A204.1 (cell line): ENCODE measurements at regions not wholly inside any gene's neighbourhood (a gene's known extent, or its start where the extent isn't known, plus 50 kb on each side); places are given as distances from the start of the nearest gene placed in this dataset.
"Not testable (repeated sequence)": the region's sequence is repeated elsewhere in the genome, so short reads cannot be mapped to it uniquely, and the experiment has no call there.

Source experiments
- FAIRE-seq: peaks from 2 replicates; lab custom pipeline; 2012; peaks lifted over from hg19 to GRCh38; lab: Jason Lieb, UNC

- no peak for FAIRE-seq
Observed at GRCh38 chr1:30562559-30562958, 160.8 kb downstream of the MATN1 start.

- no peak for FAIRE-seq
Observed at GRCh38 chr1:30551603-30552002, 171.8 kb downstream of the MATN1 start.

- FAIRE-seq = no peak
Observed at GRCh38 chr1:30550365-30551220, 172.8 kb downstream of the MATN1 start.

GRCh38 chr1:30549872-30550271 is 173.5 kb downstream of the MATN1 start:
- not testable (repeated sequence) for FAIRE-seq

- FAIRE-seq = peak; percentile 99
Observed at GRCh38 chr1:30548294-30548693, 175.1 kb downstream of the MATN1 start.

- not testable (repeated sequence) for FAIRE-seq
Observed at GRCh38 chr1:30547326-30547725, 176.1 kb downstream of the MATN1 start.

GRCh38 chr1:30545365-30545764 is 178.0 kb downstream of the MATN1 start:
- FAIRE-seq = no peak

- FAIRE-seq = no peak
Observed at GRCh38 chr1:30541721-30542485, 181.5 kb downstream of the MATN1 start.

GRCh38 chr1:30540611-30541192 is 182.7 kb downstream of the MATN1 start:
- no peak for FAIRE-seq

GRCh38 chr1:30539884-30540283 is 183.5 kb downstream of the MATN1 start:
- FAIRE-seq = no peak

GRCh38 chr1:30538993-30539867 is 184.2 kb downstream of the MATN1 start:
- FAIRE-seq = no peak

- FAIRE-seq = no peak
Observed at GRCh38 chr1:30538226-30538992, 185.0 kb downstream of the MATN1 start.

GRCh38 chr1:30537279-30537678 is 186.1 kb downstream of the MATN1 start:
- no peak for FAIRE-seq

- FAIRE-seq = no peak
Observed at GRCh38 chr1:30536530-30536929, 186.9 kb downstream of the MATN1 start.

- no peak for FAIRE-seq
Observed at GRCh38 chr1:30535595-30536325, 187.6 kb downstream of the MATN1 start.

GRCh38 chr1:30534551-30534940 is 188.8 kb downstream of the MATN1 start:
- no peak for FAIRE-seq

GRCh38 chr1:30533796-30534550 is 189.4 kb downstream of the MATN1 start:
- FAIRE-seq = no peak

- no peak for FAIRE-seq
Observed at GRCh38 chr1:30533141-30533540, 190.2 kb downstream of the MATN1 start.

GRCh38 chr1:30532621-30533020 is 190.8 kb downstream of the MATN1 start:
- no peak for FAIRE-seq
